ENCODE measurements at regions not wholly inside any gene's neighbourhood (a gene's known extent, or its start where the extent isn't known, plus 50 kb on each side); places are given as distances from the start of the nearest gene placed in this dataset.

DNA sequence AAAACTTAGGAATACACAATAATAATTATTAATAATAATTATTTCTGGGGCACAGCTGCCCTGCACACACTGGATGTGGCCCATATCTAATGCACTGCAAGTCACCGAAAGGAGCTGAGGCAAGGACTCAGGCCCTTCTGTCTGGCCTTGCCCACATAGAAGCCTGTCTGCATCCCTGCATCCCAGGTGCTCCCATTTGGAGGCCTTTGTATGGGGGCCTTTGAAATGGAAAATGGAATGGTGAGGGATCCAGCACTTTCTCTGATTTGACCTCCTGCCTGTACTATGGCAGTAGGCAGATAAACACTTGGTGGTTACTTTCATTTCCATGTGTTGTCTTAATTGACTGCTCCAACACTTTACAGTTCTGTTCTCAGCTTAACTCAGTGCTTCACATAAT lies 75.7 kb upstream of the PTCHD4 start:
- TF ChIP-seq CREB1 (IDR thresholded peaks at IDR 0.05; ENCODE audit: low read depth): no peak
- no peak for TF ChIP-seq YY1 (IDR thresholded peaks at IDR 0.05; ENCODE audit: low read depth)
- TF ChIP-seq TCF12 (IDR thresholded peaks at IDR 0.05; ENCODE audit: low read depth): no peak
- no peak for TF ChIP-seq REST (IDR thresholded peaks at IDR 0.05; ENCODE audit: low read depth)
- TF ChIP-seq CEBPB (IDR thresholded peaks at IDR 0.05): no peak
- TF ChIP-seq EP300 (IDR thresholded peaks at IDR 0.05; ENCODE audit: borderline replicate concordance): no peak

Data from Ishikawa (cell line).